NCI-H82 treated with DMSO at 0.1 percent for 48 hours (cell line): ENCODE measurements at regions not wholly inside any gene's neighbourhood (a gene's known extent, or its start where the extent isn't known, plus 50 kb on each side); places are given as distances from the start of the nearest gene placed in this dataset.

ENCODE experiments used
- DNase-seq: peaks from one replicate; lab custom pipeline; 2025; ENCODE audit not compliant: unreplicated experiment; lab: John Stamatoyannopoulos, UW

- DNase-seq = no peak
Measured at GRCh38 chr2:39615675-39616074, 50.0 kb upstream of the TMEM178A start.
